ENCODE measurements at regions not wholly inside any gene's neighbourhood (a gene's known extent, or its start where the extent isn't known, plus 50 kb on each side); places are given as distances from the start of the nearest gene placed in this dataset.
"Not testable (repeated sequence)": the region's sequence is repeated elsewhere in the genome, so short reads cannot be mapped to it uniquely, and the experiment has no call there.

DNA sequence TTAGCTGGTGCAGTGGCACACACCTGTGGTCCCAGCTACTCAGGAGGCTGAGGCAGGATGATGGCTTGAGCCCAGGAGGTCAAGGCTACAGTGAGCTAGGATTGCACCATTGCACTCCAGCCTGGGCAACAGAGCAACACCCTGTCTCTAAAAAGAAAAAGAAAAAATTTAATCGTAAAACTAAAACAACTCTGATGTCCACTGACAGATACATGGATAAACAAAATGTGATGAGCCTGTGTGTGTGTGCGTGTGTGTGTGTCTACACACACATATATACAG lies 99.6 kb downstream of the TPRA1 start:
- TF ChIP-seq, protein P1, sequence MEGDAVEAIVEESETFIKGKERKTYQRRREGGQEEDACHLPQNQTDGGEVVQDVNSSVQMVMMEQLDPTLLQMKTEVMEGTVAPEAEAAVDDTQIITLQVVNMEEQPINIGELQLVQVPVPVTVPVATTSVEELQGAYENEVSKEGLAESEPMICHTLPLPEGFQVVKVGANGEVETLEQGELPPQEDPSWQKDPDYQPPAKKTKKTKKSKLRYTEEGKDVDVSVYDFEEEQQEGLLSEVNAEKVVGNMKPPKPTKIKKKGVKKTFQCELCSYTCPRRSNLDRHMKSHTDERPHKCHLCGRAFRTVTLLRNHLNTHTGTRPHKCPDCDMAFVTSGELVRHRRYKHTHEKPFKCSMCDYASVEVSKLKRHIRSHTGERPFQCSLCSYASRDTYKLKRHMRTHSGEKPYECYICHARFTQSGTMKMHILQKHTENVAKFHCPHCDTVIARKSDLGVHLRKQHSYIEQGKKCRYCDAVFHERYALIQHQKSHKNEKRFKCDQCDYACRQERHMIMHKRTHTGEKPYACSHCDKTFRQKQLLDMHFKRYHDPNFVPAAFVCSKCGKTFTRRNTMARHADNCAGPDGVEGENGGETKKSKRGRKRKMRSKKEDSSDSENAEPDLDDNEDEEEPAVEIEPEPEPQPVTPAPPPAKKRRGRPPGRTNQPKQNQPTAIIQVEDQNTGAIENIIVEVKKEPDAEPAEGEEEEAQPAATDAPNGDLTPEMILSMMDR (IDR thresholded peaks at IDR 0.05; ENCODE audit: poor library complexity, severe bottlenecking) = not testable (repeated sequence)
- not testable (repeated sequence) for TF ChIP-seq MXI1 (conservative IDR thresholded peaks at IDR 0.05; ENCODE audit: poor library complexity, severe bottlenecking); POLR2AphosphoS5 (IDR thresholded peaks at IDR 0.05); EZH2 (IDR thresholded peaks at IDR 0.05; ENCODE audit: borderline replicate concordance, insufficient read depth, low read length, poor library complexity, severe bottlenecking)

All from neural cell (in vitro differentiated cells).